ENCODE measurements at regions not wholly inside any gene's neighbourhood (a gene's known extent, or its start where the extent isn't known, plus 50 kb on each side); places are given as distances from the start of the nearest gene placed in this dataset.

DNA sequence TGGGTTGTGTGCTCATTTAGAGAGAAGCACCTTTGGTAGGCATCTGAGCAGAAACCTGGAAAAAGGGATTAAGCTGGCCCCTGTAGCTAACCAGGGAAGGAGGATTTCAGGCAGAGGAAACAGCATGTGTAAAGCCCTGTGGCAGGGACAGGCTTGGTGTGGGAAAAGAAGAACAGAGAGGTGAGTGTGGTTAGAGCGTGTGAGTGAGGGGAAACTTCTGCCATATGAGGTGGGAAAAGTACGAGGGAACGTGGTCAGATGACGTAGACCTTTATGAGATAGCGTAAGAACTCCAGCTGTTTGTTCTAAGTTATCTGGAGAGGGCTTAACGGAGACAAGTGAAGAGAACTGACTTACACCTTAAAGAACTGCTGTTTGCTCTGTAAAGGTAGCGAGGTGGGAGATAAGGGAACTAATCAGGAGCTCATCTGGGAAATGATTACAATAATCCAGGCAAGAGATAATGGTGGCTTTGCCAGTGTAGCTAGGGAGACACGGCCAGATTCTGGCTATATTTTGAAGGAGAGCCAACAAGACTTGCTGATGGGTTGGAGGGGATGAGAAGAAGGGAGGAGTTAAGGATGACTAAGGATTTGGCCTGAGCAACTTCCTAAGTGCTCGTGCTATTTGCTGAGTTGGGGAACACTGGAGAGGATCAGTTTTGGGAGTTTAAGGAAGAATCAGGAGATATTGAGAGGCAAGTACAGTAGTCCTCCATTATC is 234.0 kb downstream of the ETNK1 start:
- H3K36me3 ChIP-seq (ENCODE audit: insufficient read depth, low read length) = no peaks in the 10 kb centered on the region
- H3K27ac ChIP-seq (ENCODE audit: low read depth, low read length) = no peak overlapping the region
- H3K27me3 ChIP-seq (ENCODE audit: insufficient read depth, low read length) = no peaks in the 10 kb centered on the region
- no peak overlapping the region for H3K4me2 ChIP-seq (ENCODE audit: insufficient read depth, low read length)
- DNase-seq (ENCODE audit: insufficient read length, low spot score, missing footprints) = peak; percentile 76
- TF ChIP-seq, protein P1, sequence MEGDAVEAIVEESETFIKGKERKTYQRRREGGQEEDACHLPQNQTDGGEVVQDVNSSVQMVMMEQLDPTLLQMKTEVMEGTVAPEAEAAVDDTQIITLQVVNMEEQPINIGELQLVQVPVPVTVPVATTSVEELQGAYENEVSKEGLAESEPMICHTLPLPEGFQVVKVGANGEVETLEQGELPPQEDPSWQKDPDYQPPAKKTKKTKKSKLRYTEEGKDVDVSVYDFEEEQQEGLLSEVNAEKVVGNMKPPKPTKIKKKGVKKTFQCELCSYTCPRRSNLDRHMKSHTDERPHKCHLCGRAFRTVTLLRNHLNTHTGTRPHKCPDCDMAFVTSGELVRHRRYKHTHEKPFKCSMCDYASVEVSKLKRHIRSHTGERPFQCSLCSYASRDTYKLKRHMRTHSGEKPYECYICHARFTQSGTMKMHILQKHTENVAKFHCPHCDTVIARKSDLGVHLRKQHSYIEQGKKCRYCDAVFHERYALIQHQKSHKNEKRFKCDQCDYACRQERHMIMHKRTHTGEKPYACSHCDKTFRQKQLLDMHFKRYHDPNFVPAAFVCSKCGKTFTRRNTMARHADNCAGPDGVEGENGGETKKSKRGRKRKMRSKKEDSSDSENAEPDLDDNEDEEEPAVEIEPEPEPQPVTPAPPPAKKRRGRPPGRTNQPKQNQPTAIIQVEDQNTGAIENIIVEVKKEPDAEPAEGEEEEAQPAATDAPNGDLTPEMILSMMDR (IDR thresholded peaks at IDR 0.05; ENCODE audit: extremely low read depth, low read depth, low read length) = no peak
- H3K4me1 ChIP-seq (ENCODE audit: insufficient read depth, low read length) = no peaks in the 10 kb centered on the region
- no peaks in the 10 kb centered on the region for H3K79me2 ChIP-seq (ENCODE audit: insufficient read depth, low read length)
- H2AFZ ChIP-seq (ENCODE audit: low read length) = peak overlapping the region; percentile 14
- H4K20me1 ChIP-seq (ENCODE audit: insufficient read depth, low read length) = no peaks in the 10 kb centered on the region
- H3K9me3 ChIP-seq (ENCODE audit: low read depth, low read length) = no peaks in the 10 kb centered on the region
- H3K4me3 ChIP-seq (ENCODE audit: insufficient read depth, low read length) = no peak overlapping the region

DNA sequence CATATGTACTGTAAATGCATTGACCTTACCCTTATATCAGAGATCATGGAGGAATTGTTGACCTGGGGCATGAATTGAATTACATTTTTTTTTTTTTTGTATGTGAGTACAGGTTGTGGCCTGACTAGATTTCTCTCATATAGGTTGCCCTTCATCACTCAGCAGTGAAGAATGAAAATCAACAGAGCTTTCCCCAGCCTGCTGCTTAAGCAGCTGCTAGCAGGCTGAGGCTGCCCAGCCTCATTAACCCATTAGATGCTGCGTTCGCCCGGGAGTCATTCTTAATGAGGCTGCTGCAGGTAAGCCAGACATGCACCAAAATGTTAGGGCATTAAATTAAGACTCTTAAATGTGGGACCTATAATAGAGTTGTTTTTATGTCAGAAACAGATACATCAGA is 236.0 kb downstream of the ETNK1 start:
- no peak overlapping the region for H3K4me2 ChIP-seq (ENCODE audit: insufficient read depth, low read length)
- H3K27ac ChIP-seq (ENCODE audit: low read depth, low read length) = no peak overlapping the region
- no peaks in the 10 kb centered on the region for H3K9me3 ChIP-seq (ENCODE audit: low read depth, low read length)
- H3K36me3 ChIP-seq (ENCODE audit: insufficient read depth, low read length) = no peaks in the 10 kb centered on the region
- TF ChIP-seq, protein P1 (IDR thresholded peaks at IDR 0.05; ENCODE audit: extremely low read depth, low read depth, low read length) = no peak
- H3K27me3 ChIP-seq (ENCODE audit: insufficient read depth, low read length) = no peaks in the 10 kb centered on the region
- no peaks in the 10 kb centered on the region for H3K79me2 ChIP-seq (ENCODE audit: insufficient read depth, low read length)
- H3K4me3 ChIP-seq (ENCODE audit: insufficient read depth, low read length) = no peak overlapping the region
- no peak for DNase-seq (ENCODE audit: insufficient read length, low spot score, missing footprints)
- H3K4me1 ChIP-seq (ENCODE audit: insufficient read depth, low read length) = no peaks in the 10 kb centered on the region
- H2AFZ ChIP-seq (ENCODE audit: low read length) = no peak overlapping the region
- H4K20me1 ChIP-seq (ENCODE audit: insufficient read depth, low read length) = no peaks in the 10 kb centered on the region

DNA sequence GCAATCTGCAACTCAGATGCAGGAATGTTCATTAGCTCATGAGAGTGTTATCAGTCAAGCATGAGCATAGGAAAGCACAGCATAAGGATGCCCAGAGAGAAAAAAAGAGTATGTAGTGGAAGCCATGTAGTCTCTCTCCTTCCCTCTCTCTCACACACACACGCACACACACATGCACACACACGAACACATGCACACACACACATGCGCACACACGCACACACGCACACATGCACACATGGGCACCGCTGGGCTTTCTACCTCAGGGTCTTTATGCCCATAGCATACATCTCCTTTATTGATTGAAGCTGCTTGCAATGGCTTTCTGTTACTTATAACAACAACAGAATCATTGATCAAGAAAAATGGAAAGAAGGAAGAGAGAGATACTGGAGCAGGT is 240.9 kb downstream of the ETNK1 start:
- no peaks in the 10 kb centered on the region for H3K9me3 ChIP-seq (ENCODE audit: low read depth, low read length)
- H3K4me1 ChIP-seq (ENCODE audit: insufficient read depth, low read length) = no peaks in the 10 kb centered on the region
- H2AFZ ChIP-seq (ENCODE audit: low read length) = no peak overlapping the region
- H3K4me2 ChIP-seq (ENCODE audit: insufficient read depth, low read length) = no peak overlapping the region
- no peaks in the 10 kb centered on the region for H4K20me1 ChIP-seq (ENCODE audit: insufficient read depth, low read length)
- DNase-seq (ENCODE audit: insufficient read length, low spot score, missing footprints) = no peak
- no peak overlapping the region for H3K4me3 ChIP-seq (ENCODE audit: insufficient read depth, low read length)
- no peak overlapping the region for H3K27ac ChIP-seq (ENCODE audit: low read depth, low read length)
- no peaks in the 10 kb centered on the region for H3K79me2 ChIP-seq (ENCODE audit: insufficient read depth, low read length)
- TF ChIP-seq, protein P1 (IDR thresholded peaks at IDR 0.05; ENCODE audit: extremely low read depth, low read depth, low read length) = no peak
- H3K36me3 ChIP-seq (ENCODE audit: insufficient read depth, low read length) = no peaks in the 10 kb centered on the region
- no peaks in the 10 kb centered on the region for H3K27me3 ChIP-seq (ENCODE audit: insufficient read depth, low read length)

DNA sequence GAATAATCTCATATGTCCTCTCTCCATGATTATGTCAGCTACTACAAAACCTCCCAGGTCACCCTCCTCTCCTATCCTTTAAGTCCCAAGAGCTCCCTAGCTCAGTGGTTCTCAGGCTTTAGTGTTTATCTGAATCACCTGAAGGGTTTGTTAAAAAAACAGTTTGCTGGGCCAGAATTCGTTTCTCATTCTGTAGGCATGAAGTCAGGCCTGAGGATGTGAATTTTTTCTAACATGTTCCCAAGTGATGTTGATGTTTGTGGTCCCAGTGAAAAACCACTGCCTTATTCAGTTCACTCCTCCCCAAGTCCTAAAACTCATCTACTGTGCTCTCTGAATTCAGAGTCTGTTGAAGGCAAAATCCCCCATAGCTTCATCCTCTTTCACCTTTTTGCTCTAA is 241.4 kb downstream of the ETNK1 start:
- no peak overlapping the region for H3K27ac ChIP-seq (ENCODE audit: low read depth, low read length)
- no peak overlapping the region for H2AFZ ChIP-seq (ENCODE audit: low read length)
- H4K20me1 ChIP-seq (ENCODE audit: insufficient read depth, low read length) = no peaks in the 10 kb centered on the region
- H3K79me2 ChIP-seq (ENCODE audit: insufficient read depth, low read length) = no peaks in the 10 kb centered on the region
- no peaks in the 10 kb centered on the region for H3K4me1 ChIP-seq (ENCODE audit: insufficient read depth, low read length)
- no peak overlapping the region for H3K4me3 ChIP-seq (ENCODE audit: insufficient read depth, low read length)
- no peaks in the 10 kb centered on the region for H3K9me3 ChIP-seq (ENCODE audit: low read depth, low read length)
- no peak for DNase-seq (ENCODE audit: insufficient read length, low spot score, missing footprints)
- no peaks in the 10 kb centered on the region for H3K27me3 ChIP-seq (ENCODE audit: insufficient read depth, low read length)
- no peaks in the 10 kb centered on the region for H3K36me3 ChIP-seq (ENCODE audit: insufficient read depth, low read length)
- TF ChIP-seq, protein P1 (IDR thresholded peaks at IDR 0.05; ENCODE audit: extremely low read depth, low read depth, low read length) = no peak
- H3K4me2 ChIP-seq (ENCODE audit: insufficient read depth, low read length) = no peak overlapping the region

Measured in osteoblast (primary cell).